GM13976 (cell line): ENCODE measurements at regions not wholly inside any gene's neighbourhood (a gene's known extent, or its start where the extent isn't known, plus 50 kb on each side); places are given as distances from the start of the nearest gene placed in this dataset.

ENCODE experiments used
- DNase-seq: peaks from one replicate; pipeline ENCODE4 v3.0.0; 2012; ENCODE audit warnings: low spot score
- CTCF ChIP-seq: IDR thresholded peaks from 2 replicates; pipeline ENCODE4 v1.5.1; 2012; ENCODE audit warnings: borderline replicate concordance, mild to moderate bottlenecking; ENCODE audit not compliant: insufficient read depth; ENCODE audit errors: extremely low read depth, missing control alignments, control extremely low read depth
- in situ Hi-C: fragments of 300-500 bp; cut with MboI; formaldehyde crosslinking; loops from one replicate; pipeline ENCODE4 v1.12.0; 2022; ENCODE audit warnings: low sequenced_read_pairs, mixed read lengths, inconsistent platforms; ENCODE audit not compliant: unreplicated experiment

- TF ChIP-seq CTCF, result no peak
- in situ Hi-C loops, result no loop called here
- DNase-seq, result no peak
Measured at GRCh38 chr6:168182908-168183612, 104.0 kb upstream of the FRMD1 start.

- in situ Hi-C loops, result no loop called here
- no peak for DNase-seq
- TF ChIP-seq CTCF, result no peak
Measured at GRCh38 chr6:168182366-168182765, 103.4 kb upstream of the FRMD1 start.

GRCh38 chr6:168181876-168182275 is 102.9 kb upstream of the FRMD1 start:
- no peak for DNase-seq
- no peak for TF ChIP-seq CTCF
- in situ Hi-C loops, result no loop called here

GRCh38 chr6:168181316-168181715 is 102.3 kb upstream of the FRMD1 start:
- TF ChIP-seq CTCF, result no peak
- no peak for DNase-seq
- in situ Hi-C loops, result no loop called here

- in situ Hi-C loops, result no loop called here
- no peak for TF ChIP-seq CTCF
Measured at GRCh38 chr6:168180548-168181011, 101.6 kb upstream of the FRMD1 start.

GRCh38 chr6:168179702-168180382 is 100.8 kb upstream of the FRMD1 start:
- in situ Hi-C loops, result no loop called here
- TF ChIP-seq CTCF, result no peak
- DNase-seq, result no peak

More at GRCh38 chr6:168180548-168181011, 101.6 kb upstream of the FRMD1 start:
- no peak for DNase-seq
